CD14-positive monocyte (primary cell): ENCODE measurements at regions not wholly inside any gene's neighbourhood (a gene's known extent, or its start where the extent isn't known, plus 50 kb on each side); places are given as distances from the start of the nearest gene placed in this dataset.

Source experiments
- DNase-seq, 3 donors: peaks; one replicate each; pipeline ENCODE4 v3.0.0-alpha.2; 2011 to 2022
- H2AFZ ChIP-seq: 2 replicates; pipeline ENCODE4 v1.6.0; 2012; ENCODE audit warnings: mild to moderate bottlenecking, low read depth, low read length, inconsistent platforms; ENCODE audit not compliant: insufficient read depth, poor library complexity, severe bottlenecking
- H3K27ac ChIP-seq, 2 donors: 1 replicate in 1 of 2; 2 replicates in 1 of 2; pipeline ENCODE4 v1.5.1; 2012 to 2013; ENCODE audit warnings: low read length in 2 of 2, control low read depth in 1 of 2, inconsistent platforms in 1 of 2, low read depth in 1 of 2, mild to moderate bottlenecking in 1 of 2
- H3K27me3 ChIP-seq, 2 donors: one replicate each; pipeline versions ENCODE4 v1.6.0 to v1.6.1; 2011 to 2013; ENCODE audit warnings: low read length in 2 of 2; ENCODE audit not compliant: control insufficient read depth in 2 of 2, insufficient read depth in 2 of 2
- H3K36me3 ChIP-seq, 2 donors: replicated peaks in 1 of 2; 1 replicate in 1 of 2; 2 replicates in 1 of 2; pipeline versions ENCODE4 v1.5.1 to v1.6.1; 2012 to 2013; ENCODE audit warnings: low read length in 2 of 2, control low read depth in 1 of 2, inconsistent platforms in 1 of 2, mild to moderate bottlenecking in 1 of 2; ENCODE audit not compliant: insufficient read depth in 2 of 2, control insufficient read depth in 1 of 2
- H3K4me1 ChIP-seq, 2 donors: 1 replicate in 1 of 2; 2 replicates in 1 of 2; pipeline versions ENCODE4 v1.5.1 to v1.6.1; 2012 to 2013; ENCODE audit warnings: low read length in 2 of 2, control low read depth in 1 of 2, inconsistent platforms in 1 of 2, mild to moderate bottlenecking in 1 of 2, moderate library complexity in 1 of 2; ENCODE audit not compliant: insufficient read depth in 2 of 2, control insufficient read depth in 1 of 2
- H3K4me2 ChIP-seq: replicated peaks from 2 replicates; pipeline ENCODE3; 2012; ENCODE audit warnings: low read length, moderate library complexity, mild to moderate bottlenecking; ENCODE audit not compliant: poor library complexity, severe bottlenecking; ENCODE audit errors: extremely low read depth
- H3K4me3 ChIP-seq, 3 experiments: fragments of 200-600 bp in 1 of 3; sonication (generic) in 1 of 3; replicated peaks in 1 of 3; 1 replicate in 2 of 3; 2 replicates in 1 of 3; pipeline ENCODE4 v1.5.1; 2011 to 2013; ENCODE audit warnings: low read length in 3 of 3, mild to moderate bottlenecking in 3 of 3, control low read depth in 2 of 3, low read depth in 2 of 3, inconsistent platforms in 1 of 3, moderate library complexity in 1 of 3
- H3K79me2 ChIP-seq: 2 replicates; pipeline ENCODE4 v1.6.0; 2012; ENCODE audit warnings: mild to moderate bottlenecking, control low read depth, inconsistent platforms, low read length, moderate library complexity; ENCODE audit not compliant: insufficient read depth
- H3K9ac ChIP-seq: 2 replicates; pipeline ENCODE4 v1.6.0; 2017; ENCODE audit warnings: low read length, mild to moderate bottlenecking; ENCODE audit not compliant: insufficient read depth, poor library complexity, severe bottlenecking
- H3K9me3 ChIP-seq, 2 donors: replicated peaks in 1 of 2; 1 replicate in 1 of 2; 2 replicates in 1 of 2; pipeline versions ENCODE4 v1.5.1 to v1.6.1; 2012 to 2013; ENCODE audit warnings: low read length in 2 of 2, control low read depth in 1 of 2; ENCODE audit not compliant: control insufficient read depth in 1 of 2, insufficient read depth in 1 of 2
- H4K20me1 ChIP-seq: 2 replicates; pipeline ENCODE4 v1.6.0; 2012; ENCODE audit warnings: mild to moderate bottlenecking, low read length, control low read depth, moderate library complexity; ENCODE audit not compliant: insufficient read depth
- H3K27ac Mint-ChIP-seq, 7 donors: one replicate each; pipeline ENCODE4 v1.8.0; 2020; ENCODE audit warnings: mild to moderate bottlenecking in 7 of 7, mixed read lengths in 7 of 7, moderate library complexity in 6 of 7, inconsistent platforms in 2 of 7
- H3K27me3 Mint-ChIP-seq, 3 donors: one replicate each; pipeline ENCODE4 v1.8.0; 2021 to 2022; ENCODE audit warnings: low read depth in 3 of 3, mild to moderate bottlenecking in 3 of 3, mixed read lengths in 3 of 3, moderate library complexity in 3 of 3, inconsistent platforms in 1 of 3
- H3K36me3 Mint-ChIP-seq, 2 donors: one replicate each; pipeline ENCODE4 v1.8.0; 2020; ENCODE audit warnings: mixed read lengths in 2 of 2, inconsistent platforms in 1 of 2, mild to moderate bottlenecking in 1 of 2
- H3K4me1 Mint-ChIP-seq: one replicate; pipeline ENCODE4 v1.8.0; 2020; ENCODE audit warnings: mild to moderate bottlenecking, mixed read lengths
- H3K4me3 Mint-ChIP-seq, 2 donors: one replicate each; pipeline ENCODE4 v1.8.0; 2020; ENCODE audit warnings: mild to moderate bottlenecking in 2 of 2, mixed read lengths in 2 of 2, moderate library complexity in 1 of 2
- H3K9me3 Mint-ChIP-seq, 7 donors: one replicate each; pipeline ENCODE4 v1.8.0; 2020 to 2022; ENCODE audit warnings: mixed read lengths in 7 of 7, mild to moderate bottlenecking in 6 of 7, moderate library complexity in 6 of 7, inconsistent platforms in 2 of 7
- WGBS: methylation state at CpG from one replicate; pipeline ENCODE4 v1.1.5; 2013; ENCODE audit warnings: missing lambda C conversion rate; ENCODE audit not compliant: insufficient coverage; 5-methylcytosine and 5-hydroxymethylcytosine counted together
- intact Hi-C, 2 donors: fragments of 100-400 bp; cut with micrococcal nuclease; formaldehyde crosslinking; loops; one replicate each; pipeline versions ENCODE4 v1.15.0 to v1.15.1; 2023
- TF ChIP-seq, protein P1 (sequence below): fragments of 200-600 bp; IDR thresholded peaks from one replicate; pipeline ENCODE4 v1.8.0; 2022; ENCODE audit warnings: antibody characterized with exemption, mild to moderate bottlenecking

DNA sequence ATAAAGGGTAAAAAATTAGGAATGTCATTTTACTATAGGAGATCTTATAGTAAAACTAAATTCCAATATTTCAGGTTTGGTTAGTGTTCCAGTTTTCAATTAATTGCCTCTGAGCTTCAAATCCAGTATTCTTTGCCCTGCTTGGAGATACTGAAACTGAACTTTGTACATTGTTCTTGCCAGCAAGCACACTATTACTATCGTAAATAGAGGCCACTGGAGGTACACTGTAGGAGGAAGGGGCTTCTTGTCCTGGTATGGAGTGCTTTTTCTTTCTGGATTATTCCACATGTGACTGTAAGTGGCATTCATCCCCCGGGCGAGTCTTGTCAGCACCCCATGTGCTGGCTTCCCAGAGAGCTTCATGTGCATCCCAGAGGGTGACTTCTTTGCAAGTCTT, 234.7 kb upstream of the PTPRZ1 start:
- H3K4me1 Mint-ChIP-seq, result no peaks in the 10 kb centered on the region
- Histone ChIP-seq H3K9ac (no peak overlapping the region), H3K79me2 (no peaks in the 10 kb centered on the region), H3K4me2 (no peak overlapping the region), H2AFZ (no peak overlapping the region), H3K9me3 (no peaks in the 10 kb centered on the region), H3K4me3 (no peak overlapping the region), H4K20me1 (no peaks in the 10 kb centered on the region), H3K27ac (no peak overlapping the region), H3K4me1 (no peaks in the 10 kb centered on the region), H3K36me3 (no peaks in the 10 kb centered on the region), H3K27me3 (no peaks in the 10 kb centered on the region)
- H3K9me3 Mint-ChIP-seq, result peaks cover 0 to 6% (median 0%) of the 10 kb centered on the region in 7 donors
- no peak for DNase-seq
- TF ChIP-seq, protein P1, sequence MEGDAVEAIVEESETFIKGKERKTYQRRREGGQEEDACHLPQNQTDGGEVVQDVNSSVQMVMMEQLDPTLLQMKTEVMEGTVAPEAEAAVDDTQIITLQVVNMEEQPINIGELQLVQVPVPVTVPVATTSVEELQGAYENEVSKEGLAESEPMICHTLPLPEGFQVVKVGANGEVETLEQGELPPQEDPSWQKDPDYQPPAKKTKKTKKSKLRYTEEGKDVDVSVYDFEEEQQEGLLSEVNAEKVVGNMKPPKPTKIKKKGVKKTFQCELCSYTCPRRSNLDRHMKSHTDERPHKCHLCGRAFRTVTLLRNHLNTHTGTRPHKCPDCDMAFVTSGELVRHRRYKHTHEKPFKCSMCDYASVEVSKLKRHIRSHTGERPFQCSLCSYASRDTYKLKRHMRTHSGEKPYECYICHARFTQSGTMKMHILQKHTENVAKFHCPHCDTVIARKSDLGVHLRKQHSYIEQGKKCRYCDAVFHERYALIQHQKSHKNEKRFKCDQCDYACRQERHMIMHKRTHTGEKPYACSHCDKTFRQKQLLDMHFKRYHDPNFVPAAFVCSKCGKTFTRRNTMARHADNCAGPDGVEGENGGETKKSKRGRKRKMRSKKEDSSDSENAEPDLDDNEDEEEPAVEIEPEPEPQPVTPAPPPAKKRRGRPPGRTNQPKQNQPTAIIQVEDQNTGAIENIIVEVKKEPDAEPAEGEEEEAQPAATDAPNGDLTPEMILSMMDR, result no peak
- H3K27ac Mint-ChIP-seq, result no peak overlapping the region
- no peak overlapping the region for H3K4me3 Mint-ChIP-seq
- H3K27me3 Mint-ChIP-seq, result no peaks in the 10 kb centered on the region
- no peaks in the 10 kb centered on the region for H3K36me3 Mint-ChIP-seq
- intact Hi-C loops, result no loop called here
- no CpG with 5 or more reads among the region's 3 CpGs for whole genome bisulfite sequencing

DNA sequence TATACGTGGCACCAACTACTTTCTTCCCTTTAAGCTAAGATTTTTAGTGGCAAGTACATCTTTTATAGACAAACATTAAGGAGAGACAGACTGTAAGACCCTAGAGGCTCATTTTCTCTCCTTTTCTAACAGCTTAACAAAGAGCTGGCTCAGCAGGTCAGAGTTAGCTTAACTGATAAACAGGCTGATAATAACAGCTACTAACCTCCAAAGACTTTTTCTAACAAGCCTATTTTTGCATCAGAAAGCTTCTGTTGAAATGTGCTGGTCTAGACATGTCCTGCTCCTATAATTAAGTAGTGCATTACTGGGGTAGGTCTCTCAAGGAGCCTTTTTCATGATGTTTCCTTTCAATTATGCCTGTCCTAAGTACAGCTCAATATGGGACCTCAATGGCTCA, 238.2 kb upstream of the FAM3C start:
- no peaks in the 10 kb centered on the region for H3K27me3 Mint-ChIP-seq
- no peak for DNase-seq
- Histone ChIP-seq H2AFZ (no peak overlapping the region), H3K4me3 (no peak overlapping the region), H3K4me2 (no peak overlapping the region), H3K27me3 (no peaks in the 10 kb centered on the region), H3K27ac (no peak overlapping the region), H3K36me3 (no peaks in the 10 kb centered on the region), H4K20me1 (no peaks in the 10 kb centered on the region), H3K79me2 (no peaks in the 10 kb centered on the region), H3K4me1 (no peaks in the 10 kb centered on the region), H3K9me3 (no peaks in the 10 kb centered on the region), H3K9ac (no peak overlapping the region)
- H3K27ac Mint-ChIP-seq, result no peak overlapping the region
- H3K4me3 Mint-ChIP-seq, result no peak overlapping the region
- no CpG with 5 or more reads among the region's 1 CpG for WGBS
- H3K36me3 Mint-ChIP-seq, result no peaks in the 10 kb centered on the region
- no peaks in the 10 kb centered on the region for H3K4me1 Mint-ChIP-seq
- TF ChIP-seq, protein P1, result no peak
- intact Hi-C loops, result no loop called here
- H3K9me3 Mint-ChIP-seq, result peaks cover 0 to 7% (median 0%) of the 10 kb centered on the region in 7 donors
